ENCODE measurements at regions not wholly inside any gene's neighbourhood (a gene's known extent, or its start where the extent isn't known, plus 50 kb on each side); places are given as distances from the start of the nearest gene placed in this dataset.

GRCh38 chr10:2883238-2883637 is 184.1 kb upstream of the PFKP start:
- Histone ChIP-seq H3K9me3 (ENCODE audit: control insufficient read depth, low read depth, low read length) (no peaks in the 10 kb centered on the region), H3K79me1 (ENCODE audit: insufficient read depth, low read depth, low read length, poor library complexity, severe bottlenecking) (no peaks in the 10 kb centered on the region), H4K91ac (ENCODE audit: insufficient read length, low read depth, low read length) (no peak overlapping the region), H3K56ac (ENCODE audit: insufficient read length, low read depth, low read length) (no peak overlapping the region), H3K23ac (ENCODE audit: insufficient read length, low read depth, low read length) (no peak overlapping the region), H3K23me2 (ENCODE audit: insufficient read length, low read depth, low read length, poor library complexity, severe bottlenecking) (no peaks in the 10 kb centered on the region), H3K79me2 (ENCODE audit: insufficient read depth, low read length) (no peaks in the 10 kb centered on the region), H3K4me2 (ENCODE audit: insufficient read depth, insufficient read length, low read length) (no peak overlapping the region), H3K4ac (ENCODE audit: low read depth, low read length) (no peak overlapping the region), H2BK12ac (ENCODE audit: insufficient read length, low read depth, low read length) (no peak overlapping the region), H3K27ac (ENCODE audit: insufficient read length, low read depth, low read length) (no peak overlapping the region), H2AK5ac (ENCODE audit: insufficient read length, low read length) (no peak overlapping the region), H3K14ac (ENCODE audit: insufficient read depth, low read length) (no peak overlapping the region), H2BK120ac (ENCODE audit: low read depth, low read length, poor library complexity, severe bottlenecking) (no peak overlapping the region), H4K20me1 (ENCODE audit: control insufficient read depth, insufficient read depth, insufficient read length) (no peaks in the 10 kb centered on the region), H3K4me1 (ENCODE audit: insufficient read depth, low read length) (no peaks in the 10 kb centered on the region), H3T11ph (ENCODE audit: low read length) (no peak overlapping the region), H2AFZ (ENCODE audit: low read length) (no peak overlapping the region), H3K18ac (ENCODE audit: insufficient read length, low read depth, low read length) (no peak overlapping the region), H4K5ac (ENCODE audit: insufficient read length, low read depth, low read length) (no peak overlapping the region), H4K8ac (replicated peaks; ENCODE audit: insufficient read length, low read depth, low read length) (no peak overlapping the region), H2BK5ac (ENCODE audit: insufficient read length, low read length) (no peak overlapping the region), H2BK20ac (ENCODE audit: low read depth, low read length, poor library complexity, severe bottlenecking) (no peak overlapping the region), H3K9ac (ENCODE audit: extremely low read depth, insufficient read length, low read length) (no peak overlapping the region), H3K27me3 (ENCODE audit: insufficient read depth, low read length) (no peaks in the 10 kb centered on the region), H2BK15ac (ENCODE audit: low read depth, low read length) (no peak overlapping the region)
- H3K27ac Mint-ChIP-seq, result no peak overlapping the region
- H3K4me1 Mint-ChIP-seq, result peaks cover 4% of the 10 kb centered on the region in 2 experiments; a peak in 3 of 4 replicates
- peaks cover 2% of the 10 kb centered on the region; the same call in 1 of the 2 replicates for H3K27me3 Mint-ChIP-seq (ENCODE audit: low read depth)
- no peak for DNase-seq
- TF ChIP-seq, protein P1, sequence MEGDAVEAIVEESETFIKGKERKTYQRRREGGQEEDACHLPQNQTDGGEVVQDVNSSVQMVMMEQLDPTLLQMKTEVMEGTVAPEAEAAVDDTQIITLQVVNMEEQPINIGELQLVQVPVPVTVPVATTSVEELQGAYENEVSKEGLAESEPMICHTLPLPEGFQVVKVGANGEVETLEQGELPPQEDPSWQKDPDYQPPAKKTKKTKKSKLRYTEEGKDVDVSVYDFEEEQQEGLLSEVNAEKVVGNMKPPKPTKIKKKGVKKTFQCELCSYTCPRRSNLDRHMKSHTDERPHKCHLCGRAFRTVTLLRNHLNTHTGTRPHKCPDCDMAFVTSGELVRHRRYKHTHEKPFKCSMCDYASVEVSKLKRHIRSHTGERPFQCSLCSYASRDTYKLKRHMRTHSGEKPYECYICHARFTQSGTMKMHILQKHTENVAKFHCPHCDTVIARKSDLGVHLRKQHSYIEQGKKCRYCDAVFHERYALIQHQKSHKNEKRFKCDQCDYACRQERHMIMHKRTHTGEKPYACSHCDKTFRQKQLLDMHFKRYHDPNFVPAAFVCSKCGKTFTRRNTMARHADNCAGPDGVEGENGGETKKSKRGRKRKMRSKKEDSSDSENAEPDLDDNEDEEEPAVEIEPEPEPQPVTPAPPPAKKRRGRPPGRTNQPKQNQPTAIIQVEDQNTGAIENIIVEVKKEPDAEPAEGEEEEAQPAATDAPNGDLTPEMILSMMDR (conservative IDR thresholded peaks at IDR 0.05), result no peak
- no peaks in the 10 kb centered on the region for H3K36me3 Mint-ChIP-seq (ENCODE audit: insufficient read depth in 1 of 3, low read depth in 3 of 3)
- peaks cover 0 to 2% of the 10 kb centered on the region in 2 experiments; a peak in 2 of 5 replicates for H3K9me3 Mint-ChIP-seq
- H3K4me3 Mint-ChIP-seq, result no peak overlapping the region
- no CpG with 5 or more reads among the region's 1 CpG for WGBS (ENCODE audit: extremely low coverage, insufficient read length, low lambda C conversion rate)
